Endodermal cell (in vitro differentiated cells): ENCODE measurements at regions not wholly inside any gene's neighbourhood (a gene's known extent, or its start where the extent isn't known, plus 50 kb on each side); places are given as distances from the start of the nearest gene placed in this dataset.

Experiments
- DNase-seq: peaks from one replicate; pipeline ENCODE4 v3.0.0-alpha.2; 2017
- H3K27ac ChIP-seq: 2 replicates; pipeline ENCODE4 v1.5.1; 2013; ENCODE audit warnings: mild to moderate bottlenecking, low read depth, low read length, moderate library complexity
- H3K27me3 ChIP-seq: 2 replicates; pipeline ENCODE4 v1.6.1; 2013; ENCODE audit warnings: mild to moderate bottlenecking, low read length, moderate library complexity; ENCODE audit not compliant: insufficient read depth, control insufficient read depth, poor library complexity, severe bottlenecking
- H3K36me3 ChIP-seq: 2 replicates; pipeline ENCODE4 v1.7.0; 2013; ENCODE audit warnings: mild to moderate bottlenecking, low read length, moderate library complexity; ENCODE audit not compliant: control insufficient read depth, insufficient read depth
- H3K4me1 ChIP-seq: one replicate; pipeline ENCODE4 v1.7.0; 2013; ENCODE audit warnings: low read length; ENCODE audit not compliant: control insufficient read depth, insufficient read depth
- H3K4me3 ChIP-seq: 2 replicates; pipeline ENCODE4 v1.5.1; 2013; ENCODE audit warnings: mild to moderate bottlenecking, low read length, moderate library complexity
- H3K9ac ChIP-seq: 2 replicates; pipeline ENCODE4 v1.6.1; 2013; ENCODE audit warnings: mild to moderate bottlenecking, low read length, moderate library complexity; ENCODE audit not compliant: poor library complexity, severe bottlenecking; ENCODE audit errors: extremely low read depth
- H3K9me3 ChIP-seq: 2 replicates; pipeline ENCODE4 v1.6.1; 2013; ENCODE audit warnings: mild to moderate bottlenecking, low read length, moderate library complexity; ENCODE audit not compliant: control insufficient read depth
- H3K27ac Mint-ChIP-seq: 2 replicates; pipeline ENCODE4 v1.8.0; 2020; ENCODE audit warnings: mixed read lengths
- H3K27me3 Mint-ChIP-seq: 2 replicates; pipeline ENCODE4 v1.8.0; 2021; ENCODE audit warnings: mild to moderate bottlenecking, mixed read lengths; ENCODE audit not compliant: insufficient read depth
- H3K36me3 Mint-ChIP-seq: 2 replicates; pipeline ENCODE4 v1.8.0; 2020; ENCODE audit warnings: low read depth, mixed read lengths
- H3K4me1 Mint-ChIP-seq: 2 replicates; pipeline ENCODE4 v1.8.0; 2020; ENCODE audit warnings: mixed read lengths
- H3K4me3 Mint-ChIP-seq: 2 replicates; pipeline ENCODE4 v1.8.0; 2020; ENCODE audit warnings: mild to moderate bottlenecking, moderate library complexity, mixed read lengths
- H3K9me3 Mint-ChIP-seq: 2 replicates; pipeline ENCODE4 v1.8.0; 2020; ENCODE audit warnings: mild to moderate bottlenecking, mixed read lengths
- whole genome bisulfite sequencing, 2 experiments: methylation state at CpG; one replicate each; pipeline versions ENCODE4 v1.1.5 to v1.1.7; 2013; ENCODE audit warnings: missing lambda C conversion rate in 2 of 2, mixed read lengths in 1 of 2; ENCODE audit not compliant: insufficient coverage in 1 of 2, insufficient read length in 1 of 2; 5-methylcytosine and 5-hydroxymethylcytosine counted together
- TF ChIP-seq, protein P1 (sequence below): fragments of 200-600 bp; sonication (generic); conservative IDR thresholded peaks from 2 replicates; pipeline ENCODE4 v1.5.0; 2021; ENCODE audit warnings: antibody characterized with exemption, mild to moderate bottlenecking

DNA sequence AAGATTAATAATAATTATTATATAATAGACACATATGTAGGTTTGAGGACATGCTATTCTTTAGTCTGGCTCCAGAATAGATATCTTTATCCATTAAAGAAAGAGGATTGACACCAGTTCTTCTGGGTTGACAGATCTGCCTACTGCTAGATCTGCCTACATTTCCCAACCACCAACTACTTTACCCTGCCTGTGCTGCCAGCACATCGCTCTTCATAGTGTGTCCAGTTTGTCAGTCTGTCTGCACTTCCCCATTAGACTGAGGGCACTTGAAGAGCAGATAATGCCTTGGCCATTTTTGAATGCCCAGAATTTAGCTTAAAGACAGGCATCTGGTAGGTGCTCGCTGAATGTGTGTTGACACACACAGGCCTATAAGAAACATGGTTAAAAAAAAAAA lies 910.1 kb upstream of the FAT3 start:
- H3K4me3 Mint-ChIP-seq: no peak overlapping the region
- TF ChIP-seq, protein P1, sequence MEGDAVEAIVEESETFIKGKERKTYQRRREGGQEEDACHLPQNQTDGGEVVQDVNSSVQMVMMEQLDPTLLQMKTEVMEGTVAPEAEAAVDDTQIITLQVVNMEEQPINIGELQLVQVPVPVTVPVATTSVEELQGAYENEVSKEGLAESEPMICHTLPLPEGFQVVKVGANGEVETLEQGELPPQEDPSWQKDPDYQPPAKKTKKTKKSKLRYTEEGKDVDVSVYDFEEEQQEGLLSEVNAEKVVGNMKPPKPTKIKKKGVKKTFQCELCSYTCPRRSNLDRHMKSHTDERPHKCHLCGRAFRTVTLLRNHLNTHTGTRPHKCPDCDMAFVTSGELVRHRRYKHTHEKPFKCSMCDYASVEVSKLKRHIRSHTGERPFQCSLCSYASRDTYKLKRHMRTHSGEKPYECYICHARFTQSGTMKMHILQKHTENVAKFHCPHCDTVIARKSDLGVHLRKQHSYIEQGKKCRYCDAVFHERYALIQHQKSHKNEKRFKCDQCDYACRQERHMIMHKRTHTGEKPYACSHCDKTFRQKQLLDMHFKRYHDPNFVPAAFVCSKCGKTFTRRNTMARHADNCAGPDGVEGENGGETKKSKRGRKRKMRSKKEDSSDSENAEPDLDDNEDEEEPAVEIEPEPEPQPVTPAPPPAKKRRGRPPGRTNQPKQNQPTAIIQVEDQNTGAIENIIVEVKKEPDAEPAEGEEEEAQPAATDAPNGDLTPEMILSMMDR: no peak
- Histone ChIP-seq H3K27me3 (no peaks in the 10 kb centered on the region), H3K9ac (no peak overlapping the region), H3K36me3 (no peaks in the 10 kb centered on the region), H3K27ac (no peak overlapping the region), H3K9me3 (no peaks in the 10 kb centered on the region), H3K4me3 (no peak overlapping the region), H3K4me1 (no peaks in the 10 kb centered on the region)
- H3K9me3 Mint-ChIP-seq: no peaks in the 10 kb centered on the region
- no peaks in the 10 kb centered on the region for H3K27me3 Mint-ChIP-seq
- no peaks in the 10 kb centered on the region for H3K4me1 Mint-ChIP-seq
- H3K36me3 Mint-ChIP-seq: no peaks in the 10 kb centered on the region
- 93 to 95% methylated on average over 1 to 2 of the region's 2 CpGs for WGBS, 2 experiments
- H3K27ac Mint-ChIP-seq: no peak overlapping the region
- no peak for DNase-seq

DNA sequence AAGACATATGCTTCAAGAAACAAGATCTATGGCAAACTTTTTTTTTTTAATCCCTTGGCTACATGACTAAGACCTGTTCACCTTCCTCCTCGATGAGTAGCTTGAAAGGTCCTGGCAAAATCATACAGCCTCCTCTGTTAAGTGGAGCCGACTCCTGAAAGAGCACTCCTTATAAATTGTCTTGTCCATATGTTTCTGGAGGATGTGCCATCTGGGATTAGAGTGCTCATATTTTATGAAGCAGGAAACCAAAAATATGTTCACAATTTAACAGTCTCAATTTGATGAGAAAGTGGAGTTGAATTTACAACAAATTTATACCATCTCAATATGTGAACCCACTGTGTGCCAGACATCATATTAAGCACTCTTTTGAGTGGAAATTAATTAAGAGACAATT lies 912.1 kb upstream of the FAT3 start:
- H3K36me3 ChIP-seq: no peaks in the 10 kb centered on the region
- H3K27ac ChIP-seq: no peak overlapping the region
- no peaks in the 10 kb centered on the region for H3K27me3 ChIP-seq
- H3K4me3 ChIP-seq: no peak overlapping the region
- Mint-ChIP-seq H3K27me3 (no peaks in the 10 kb centered on the region), H3K36me3 (no peaks in the 10 kb centered on the region), H3K4me3 (no peak overlapping the region), H3K9me3 (no peaks in the 10 kb centered on the region), H3K4me1 (no peaks in the 10 kb centered on the region), H3K27ac (no peak overlapping the region)
- no peak for DNase-seq
- H3K9ac ChIP-seq: no peak overlapping the region
- H3K9me3 ChIP-seq: no peaks in the 10 kb centered on the region
- no peaks in the 10 kb centered on the region for H3K4me1 ChIP-seq
- 98 to 100% methylated on average over 2 of the region's 2 CpGs for WGBS, 2 experiments
- TF ChIP-seq, protein P1: no peak

DNA sequence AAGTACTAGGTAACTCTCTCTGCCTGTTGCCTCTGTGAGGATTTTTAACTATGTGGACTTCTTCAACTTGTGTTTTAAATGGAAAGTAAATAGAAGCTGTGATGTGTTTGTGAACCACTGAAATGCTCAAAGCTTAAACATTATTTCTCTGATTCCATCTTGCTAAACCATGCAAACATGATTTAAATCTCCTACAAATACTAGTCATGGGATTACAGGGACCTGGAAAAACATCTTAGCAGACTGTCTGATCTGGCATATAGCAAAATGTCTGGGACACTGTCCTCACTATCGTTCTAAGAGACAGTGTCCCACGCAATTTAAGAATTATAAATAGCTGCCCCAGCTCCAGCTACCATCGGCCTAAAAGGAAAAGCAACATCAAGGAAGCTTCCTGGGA lies 914.5 kb upstream of the FAT3 start:
- TF ChIP-seq, protein P1: no peak
- no peak overlapping the region for H3K9ac ChIP-seq
- DNase-seq: no peak
- H3K4me1 ChIP-seq: peaks cover 5% of the 10 kb centered on the region
- no peak overlapping the region for H3K4me3 ChIP-seq
- no peaks in the 10 kb centered on the region for H3K27me3 Mint-ChIP-seq
- H3K9me3 ChIP-seq: no peaks in the 10 kb centered on the region
- H3K27ac ChIP-seq: no peak overlapping the region
- no peak overlapping the region for H3K4me3 Mint-ChIP-seq
- no peaks in the 10 kb centered on the region for H3K27me3 ChIP-seq
- H3K27ac Mint-ChIP-seq: no peak overlapping the region
- no peaks in the 10 kb centered on the region for H3K36me3 Mint-ChIP-seq
- 94 to 96% methylated on average over 2 to 3 of the region's 3 CpGs for WGBS, 2 experiments
- peaks cover 8% of the 10 kb centered on the region for H3K4me1 Mint-ChIP-seq
- H3K36me3 ChIP-seq: no peaks in the 10 kb centered on the region
- no peaks in the 10 kb centered on the region for H3K9me3 Mint-ChIP-seq
